Nephron progenitor cell (in vitro differentiated cells): ENCODE measurements at regions not wholly inside any gene's neighbourhood (a gene's known extent, or its start where the extent isn't known, plus 50 kb on each side); places are given as distances from the start of the nearest gene placed in this dataset.
A peak's percentile ranks its signal among the peaks of the same experiment; 100 is the strongest.

Experiments
- DNase-seq: peaks from one replicate; pipeline ENCODE4 v3.0.0; 2021
- H3K27ac Mint-ChIP-seq: 2 replicates; pipeline ENCODE4 v1.8.0; 2021; ENCODE audit warnings: mild to moderate bottlenecking, moderate library complexity, mixed read lengths
- H3K27me3 Mint-ChIP-seq: 2 replicates; pipeline ENCODE4 v1.8.0; 2021; ENCODE audit warnings: mild to moderate bottlenecking, low read depth, mixed read lengths; ENCODE audit not compliant: poor library complexity
- H3K36me3 Mint-ChIP-seq: 2 replicates; pipeline ENCODE4 v1.8.0; 2021; ENCODE audit warnings: low read depth, mixed read lengths
- H3K4me1 Mint-ChIP-seq: 2 replicates; pipeline ENCODE4 v1.8.0; 2021; ENCODE audit warnings: mixed read lengths
- H3K4me3 Mint-ChIP-seq: 2 replicates; pipeline ENCODE4 v1.8.0; 2021; ENCODE audit warnings: mild to moderate bottlenecking, moderate library complexity, mixed read lengths
- H3K9me3 Mint-ChIP-seq: 2 replicates; pipeline ENCODE4 v1.8.0; 2021; ENCODE audit warnings: mild to moderate bottlenecking, moderate library complexity, mixed read lengths
- CTCF ChIP-seq: fragments of 200-600 bp; sonication (generic); IDR thresholded peaks from 2 replicates; pipeline ENCODE4 v1.5.0; 2021; ENCODE audit warnings: antibody characterized with exemption

- no peak for DNase-seq
- Mint-ChIP-seq H3K9me3 (peaks cover 6% of the 10 kb centered on the region), H3K36me3 (no peaks in the 10 kb centered on the region), H3K4me1 (peaks cover 31% of the 10 kb centered on the region), H3K4me3 (no peak overlapping the region), H3K27me3 (peaks cover 59% of the 10 kb centered on the region), H3K27ac (no peak overlapping the region)
- TF ChIP-seq CTCF, result no peak
Measured at GRCh38 chr16:80404847-80405246, 135.9 kb upstream of the DYNLRB2 start.

DNA sequence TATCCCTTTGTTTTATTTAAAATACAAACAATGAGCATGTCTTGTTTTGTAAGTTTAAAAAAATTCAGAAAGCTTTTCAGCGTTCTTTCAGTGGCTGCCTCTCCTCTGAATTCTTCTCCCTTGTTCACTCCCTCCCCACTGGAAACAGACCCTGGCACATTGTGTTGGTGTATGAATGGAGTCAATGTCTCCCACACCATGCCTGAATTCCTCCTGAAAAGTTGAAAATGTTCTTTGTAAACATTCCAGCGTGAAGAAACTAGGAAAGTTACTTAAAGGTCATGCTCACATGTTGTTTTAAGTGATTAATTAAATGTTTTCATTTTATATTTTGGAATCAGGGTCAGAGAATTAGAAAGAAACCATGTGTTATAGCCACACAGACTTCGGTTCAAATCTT, 136.9 kb upstream of the DYNLRB2 start:
- H3K27me3 Mint-ChIP-seq, result peaks cover 53% of the 10 kb centered on the region
- DNase-seq, result no peak
- TF ChIP-seq CTCF, result no peak
- H3K4me3 Mint-ChIP-seq, result no peak overlapping the region
- no peak overlapping the region for H3K27ac Mint-ChIP-seq
- peaks cover 31% of the 10 kb centered on the region for H3K4me1 Mint-ChIP-seq
- H3K36me3 Mint-ChIP-seq, result no peaks in the 10 kb centered on the region
- H3K9me3 Mint-ChIP-seq, result peaks cover 6% of the 10 kb centered on the region

DNA sequence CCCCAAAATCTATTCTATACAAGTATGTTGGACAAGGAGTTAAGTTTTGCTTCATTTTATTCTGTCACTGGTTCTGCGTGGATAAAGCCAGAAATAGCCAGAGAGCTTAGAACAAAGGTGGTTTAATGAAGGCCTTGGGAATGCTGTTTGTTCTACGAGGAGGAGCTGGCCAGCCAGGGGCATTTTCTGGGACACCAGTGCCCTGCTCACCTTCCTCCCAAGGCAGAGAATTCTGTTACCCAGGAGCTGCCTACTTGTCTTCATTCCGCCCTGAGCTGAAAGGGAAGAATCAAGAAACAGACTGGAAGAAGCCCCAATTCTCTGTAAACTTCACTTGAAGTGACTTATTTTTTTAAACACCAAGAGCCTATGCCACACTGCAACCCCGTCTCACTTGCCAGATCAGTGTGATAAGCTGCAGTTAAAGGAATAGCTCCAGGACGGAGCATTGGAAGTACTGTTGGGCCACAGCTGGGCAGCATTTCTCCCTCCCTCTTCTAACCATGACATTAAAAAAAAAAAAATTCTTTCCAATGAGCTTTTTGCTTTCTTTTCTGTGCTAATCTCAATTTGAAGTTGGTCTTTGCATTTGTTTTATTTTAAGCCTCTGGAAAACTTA, 149.8 kb upstream of the DYNLRB2 start:
- Mint-ChIP-seq H3K4me1 (peaks cover 14% of the 10 kb centered on the region), H3K27ac (no peak overlapping the region), H3K36me3 (peaks cover 4% of the 10 kb centered on the region), H3K9me3 (peaks cover 8% of the 10 kb centered on the region), H3K4me3 (no peak overlapping the region), H3K27me3 (peaks cover 7% of the 10 kb centered on the region)
- no peak for DNase-seq
- TF ChIP-seq CTCF, result no peak

- TF ChIP-seq CTCF, result no peak
- Mint-ChIP-seq H3K9me3 (peaks cover 8% of the 10 kb centered on the region), H3K27ac (no peak overlapping the region), H3K4me3 (no peak overlapping the region), H3K4me1 (peaks cover 14% of the 10 kb centered on the region), H3K36me3 (peaks cover 4% of the 10 kb centered on the region), H3K27me3 (peaks cover 10% of the 10 kb centered on the region)
- DNase-seq, result no peak
Measured at GRCh38 chr16:80390046-80390445, 150.7 kb upstream of the DYNLRB2 start.

DNA sequence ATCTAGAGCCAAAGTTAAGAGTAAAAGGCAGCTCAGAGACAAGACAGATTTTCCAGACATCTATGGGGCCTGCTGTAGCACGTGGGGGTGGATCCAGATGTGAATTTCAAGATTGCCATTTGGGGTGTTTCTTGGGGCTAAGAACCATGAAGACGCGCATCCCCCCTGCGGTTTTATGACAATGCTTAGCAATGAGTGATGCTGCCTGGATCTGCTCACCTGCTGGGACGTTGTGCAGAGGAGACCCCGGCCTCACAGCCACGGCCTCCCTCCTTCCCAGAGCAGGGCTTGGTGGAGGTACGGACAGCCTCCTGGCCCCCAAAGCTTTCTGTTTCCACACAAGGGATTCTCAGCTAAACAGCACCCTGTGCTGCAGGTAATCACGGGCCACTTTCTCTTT, 151.5 kb upstream of the DYNLRB2 start:
- peaks cover 14% of the 10 kb centered on the region for H3K4me1 Mint-ChIP-seq
- H3K4me3 Mint-ChIP-seq, result no peak overlapping the region
- peak; percentile 15 for DNase-seq
- peaks cover 11% of the 10 kb centered on the region for H3K27me3 Mint-ChIP-seq
- no peak overlapping the region for H3K27ac Mint-ChIP-seq
- peaks cover 4% of the 10 kb centered on the region for H3K36me3 Mint-ChIP-seq
- no peak for TF ChIP-seq CTCF
- H3K9me3 Mint-ChIP-seq, result peaks cover 8% of the 10 kb centered on the region

- Mint-ChIP-seq H3K27ac (no peak overlapping the region), H3K27me3 (peaks cover 9% of the 10 kb centered on the region), H3K4me3 (no peak overlapping the region), H3K36me3 (no peaks in the 10 kb centered on the region), H3K9me3 (no peaks in the 10 kb centered on the region), H3K4me1 (peaks cover 14% of the 10 kb centered on the region)
- no peak for TF ChIP-seq CTCF
- DNase-seq, result peak; percentile 12
Measured at GRCh38 chr16:80387318-80387921, 153.4 kb upstream of the DYNLRB2 start.
